HepG2 (cell line): ENCODE measurements at regions not wholly inside any gene's neighbourhood (a gene's known extent, or its start where the extent isn't known, plus 50 kb on each side); places are given as distances from the start of the nearest gene placed in this dataset.

ENCODE experiments used
- ATAC-seq: fragments of 200-7000 bp; cut with Tn5 transposase; 3 replicates; pipeline ENCODE4 v1.9.1; 2020; ENCODE audit warnings: mild to moderate bottlenecking, moderate library complexity
- BruUV-seq: library from RNA; stranded (reverse); fragments of 400-500 nt; replicated peaks from 2 replicates; lab custom pipeline; 2021; lab: Mats Ljungman, UMichigan
- CTCF ChIA-PET: fragments of 300-600 bp; formaldehyde crosslinking; extraction: SDS; loops from one replicate; lab custom pipeline; 2021; ENCODE audit warnings: low total read pairs, inconsistent platforms, low intra/inter-chr PET ratio; lab: Yijun Ruan, JAX
- POLR2A ChIA-PET: fragments of 350-600 bp; sonication (Branson Sonifier 250); formaldehyde crosslinking; loops from one replicate; lab custom pipeline; 2020; ENCODE audit warnings: antibody characterized with exemption, inconsistent platforms; lab: Yijun Ruan, JAX
- DNase-seq: peaks from one replicate; pipeline ENCODE4 v3.0.0-alpha.2; 2015; ENCODE audit warnings: low spot score
- FAIRE-seq: peaks from 3 replicates; lab custom pipeline; 2011; peaks lifted over from hg19 to GRCh38; lab: Jason Lieb, UNC
- H2AFZ ChIP-seq: one replicate; pipeline ENCODE4 v1.6.1; 2011; ENCODE audit warnings: low read length, inconsistent platforms
- H3K27ac ChIP-seq: fragments of 300-600 bp; 3 replicates; pipeline ENCODE4 v1.8.0; 2011; ENCODE audit warnings: mixed run types, mild to moderate bottlenecking, mixed read lengths, low read length, inconsistent platforms; ENCODE audit not compliant: insufficient read depth; ENCODE audit errors: extremely low read length
- H3K27me3 ChIP-seq, 2 experiments: fragments of 200-600 bp in 1 of 2; 2 replicates in 1 of 2; 3 replicates in 1 of 2; pipeline versions ENCODE4 v1.6.0 to v1.8.0; 2011; ENCODE audit warnings: low read length in 2 of 2, mild to moderate bottlenecking in 2 of 2, moderate library complexity in 2 of 2, inconsistent platforms in 1 of 2; ENCODE audit not compliant: insufficient read depth in 2 of 2, control insufficient read depth in 1 of 2
- H3K36me3 ChIP-seq, 2 experiments: fragments of 200-600 bp in 1 of 2; replicated peaks in 1 of 2; 2 replicates in 1 of 2; 3 replicates in 1 of 2; pipeline versions ENCODE4 v1.5.1 to v1.8.0; 2011; ENCODE audit warnings: low read length in 2 of 2, inconsistent platforms in 1 of 2; ENCODE audit not compliant: insufficient read depth in 2 of 2, control insufficient read depth in 1 of 2
- H3K4me1 ChIP-seq: 2 replicates; pipeline ENCODE4 v1.5.1; 2012; ENCODE audit warnings: low read length, inconsistent platforms; ENCODE audit not compliant: insufficient read depth
- H3K4me2 ChIP-seq: 2 replicates; pipeline ENCODE4 v1.6.0; 2011; ENCODE audit warnings: low read depth, low read length, inconsistent platforms
- H3K4me3 ChIP-seq, 3 experiments: fragments of 200-600 bp in 1 of 3; sonication (generic), shearing (Covaris generic) in 1 of 3; replicated peaks in 1 of 3; 2 replicates each; pipeline ENCODE4 v1.5.1; 2011 to 2016; ENCODE audit warnings: low read length in 3 of 3, inconsistent platforms in 2 of 3, low read depth in 2 of 3, mild to moderate bottlenecking in 2 of 3, control low read depth in 1 of 3, mixed read lengths in 1 of 3; ENCODE audit not compliant: insufficient read depth in 1 of 3
- H3K79me2 ChIP-seq: one replicate; pipeline ENCODE4 v1.6.1; 2011; ENCODE audit warnings: low read length, inconsistent platforms; ENCODE audit not compliant: insufficient read depth
- H3K9ac ChIP-seq: 2 replicates; pipeline ENCODE4 v1.6.0; 2011; ENCODE audit warnings: mild to moderate bottlenecking, low read depth, low read length, inconsistent platforms; ENCODE audit not compliant: insufficient read depth
- H3K9me3 ChIP-seq: 2 replicates; pipeline ENCODE4 v1.5.1; 2012; ENCODE audit warnings: mild to moderate bottlenecking, low read length
- H4K20me1 ChIP-seq: 2 replicates; pipeline ENCODE4 v1.6.0; 2011; ENCODE audit warnings: inconsistent platforms, mild to moderate bottlenecking, low read length, moderate library complexity; ENCODE audit not compliant: insufficient read depth
- CCDC6 ChIP-seq: sonication (generic); formaldehyde crosslinking; IDR thresholded peaks from 2 replicates; pipeline ENCODE4 v1.8.1; 2022; ENCODE audit warnings: mild to moderate bottlenecking, missing genetic modification reagents, moderate library complexity
- KAT2B ChIP-seq: fragments of 150-350 bp; IDR thresholded peaks from 2 replicates; pipeline ENCODE4 v1.6.1; 2014; ENCODE audit warnings: low read depth, low read length, borderline replicate concordance
- SNAPC2 ChIP-seq: sonication (generic); formaldehyde crosslinking; IDR thresholded peaks from 2 replicates; pipeline ENCODE4 v1.8.1; 2022; ENCODE audit warnings: mild to moderate bottlenecking, missing genetic modification reagents
- ZMAT3 ChIP-seq: sonication (generic); formaldehyde crosslinking; conservative IDR thresholded peaks from 2 replicates; pipeline ENCODE4 v1.7.0; 2021; ENCODE audit warnings: missing genetic modification reagents
- ZNF335 ChIP-seq: sonication (generic); formaldehyde crosslinking; IDR thresholded peaks from 2 replicates; pipeline ENCODE4 v1.4.0; 2020; ENCODE audit warnings: missing genetic modification reagents
- ZNF782 ChIP-seq: sonication (generic); formaldehyde crosslinking; IDR thresholded peaks from 2 replicates; pipeline ENCODE4 v1.4.0; 2020; ENCODE audit warnings: missing genetic modification reagents, mild to moderate bottlenecking, borderline replicate concordance
- WGBS: methylation state at CpG from one replicate; pipeline ENCODE4 v1.1.6; 2017; ENCODE audit warnings: low lambda C conversion rate; 5-methylcytosine and 5-hydroxymethylcytosine counted together
- in situ Hi-C: cut with HindIII; loops from 2 replicates; pipeline ENCODE4 v1.10.0; 2017; ENCODE audit warnings: low pct_unique_long_range_greater_than_20kb; ENCODE audit not compliant: extremely low pct_ligation_motif_present
- intact Hi-C: fragments of 100-400 bp; cut with micrococcal nuclease; formaldehyde crosslinking; loops from one replicate; pipeline ENCODE4 v1.10.0; 2022; ENCODE audit not compliant: unreplicated experiment
- TF ChIP-seq, protein P1 (sequence below): sonication (generic); formaldehyde crosslinking; IDR thresholded peaks from 2 replicates; pipeline ENCODE4 v1.4.0; 2020; ENCODE audit warnings: missing genetic modification reagents
- TF ChIP-seq, protein P2 (sequence below), 2 experiments: sonication (generic) in 1 of 2; formaldehyde crosslinking in 1 of 2; IDR thresholded peaks; 2 replicates each; pipeline versions ENCODE4 v1.6.1 to v1.9.0; 2014 to 2022; ENCODE audit warnings: antibody characterized with exemption in 1 of 2, borderline replicate concordance in 1 of 2, inconsistent platforms in 1 of 2, low read depth in 1 of 2, missing genetic modification reagents in 1 of 2
- TF ChIP-seq, protein P3 (sequence below): sonication (generic); formaldehyde crosslinking; IDR thresholded peaks from 2 replicates; pipeline ENCODE4 v1.8.0; 2022; ENCODE audit warnings: missing genetic modification reagents, low read depth, mild to moderate bottlenecking, borderline replicate concordance

DNA sequence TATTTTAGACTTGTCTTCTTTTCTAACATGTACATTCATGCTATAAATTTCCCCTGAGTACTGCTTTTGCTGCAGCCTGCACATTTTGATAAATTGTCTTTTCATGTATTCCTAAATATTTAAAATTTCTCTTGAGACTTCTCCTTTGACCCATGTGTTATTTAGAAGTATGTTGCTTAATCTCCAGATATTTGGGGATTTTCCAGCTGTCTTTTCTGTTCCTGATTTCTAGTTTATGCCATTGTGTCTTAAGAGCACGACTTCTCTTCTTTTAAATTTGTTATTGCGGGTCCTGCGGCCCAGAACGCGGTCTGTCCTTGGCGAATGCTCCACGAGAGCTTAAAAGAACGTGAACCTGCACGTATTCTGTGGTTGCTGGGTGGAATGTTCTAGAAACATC is 136.4 kb downstream of the KIF26A start:
- no peaks in the 10 kb centered on the region for H3K9me3 ChIP-seq
- no peaks in the 10 kb centered on the region for H3K4me1 ChIP-seq
- 55% methylated on average over 9 of the region's 9 CpGs for WGBS
- TF ChIP-seq, protein P1, sequence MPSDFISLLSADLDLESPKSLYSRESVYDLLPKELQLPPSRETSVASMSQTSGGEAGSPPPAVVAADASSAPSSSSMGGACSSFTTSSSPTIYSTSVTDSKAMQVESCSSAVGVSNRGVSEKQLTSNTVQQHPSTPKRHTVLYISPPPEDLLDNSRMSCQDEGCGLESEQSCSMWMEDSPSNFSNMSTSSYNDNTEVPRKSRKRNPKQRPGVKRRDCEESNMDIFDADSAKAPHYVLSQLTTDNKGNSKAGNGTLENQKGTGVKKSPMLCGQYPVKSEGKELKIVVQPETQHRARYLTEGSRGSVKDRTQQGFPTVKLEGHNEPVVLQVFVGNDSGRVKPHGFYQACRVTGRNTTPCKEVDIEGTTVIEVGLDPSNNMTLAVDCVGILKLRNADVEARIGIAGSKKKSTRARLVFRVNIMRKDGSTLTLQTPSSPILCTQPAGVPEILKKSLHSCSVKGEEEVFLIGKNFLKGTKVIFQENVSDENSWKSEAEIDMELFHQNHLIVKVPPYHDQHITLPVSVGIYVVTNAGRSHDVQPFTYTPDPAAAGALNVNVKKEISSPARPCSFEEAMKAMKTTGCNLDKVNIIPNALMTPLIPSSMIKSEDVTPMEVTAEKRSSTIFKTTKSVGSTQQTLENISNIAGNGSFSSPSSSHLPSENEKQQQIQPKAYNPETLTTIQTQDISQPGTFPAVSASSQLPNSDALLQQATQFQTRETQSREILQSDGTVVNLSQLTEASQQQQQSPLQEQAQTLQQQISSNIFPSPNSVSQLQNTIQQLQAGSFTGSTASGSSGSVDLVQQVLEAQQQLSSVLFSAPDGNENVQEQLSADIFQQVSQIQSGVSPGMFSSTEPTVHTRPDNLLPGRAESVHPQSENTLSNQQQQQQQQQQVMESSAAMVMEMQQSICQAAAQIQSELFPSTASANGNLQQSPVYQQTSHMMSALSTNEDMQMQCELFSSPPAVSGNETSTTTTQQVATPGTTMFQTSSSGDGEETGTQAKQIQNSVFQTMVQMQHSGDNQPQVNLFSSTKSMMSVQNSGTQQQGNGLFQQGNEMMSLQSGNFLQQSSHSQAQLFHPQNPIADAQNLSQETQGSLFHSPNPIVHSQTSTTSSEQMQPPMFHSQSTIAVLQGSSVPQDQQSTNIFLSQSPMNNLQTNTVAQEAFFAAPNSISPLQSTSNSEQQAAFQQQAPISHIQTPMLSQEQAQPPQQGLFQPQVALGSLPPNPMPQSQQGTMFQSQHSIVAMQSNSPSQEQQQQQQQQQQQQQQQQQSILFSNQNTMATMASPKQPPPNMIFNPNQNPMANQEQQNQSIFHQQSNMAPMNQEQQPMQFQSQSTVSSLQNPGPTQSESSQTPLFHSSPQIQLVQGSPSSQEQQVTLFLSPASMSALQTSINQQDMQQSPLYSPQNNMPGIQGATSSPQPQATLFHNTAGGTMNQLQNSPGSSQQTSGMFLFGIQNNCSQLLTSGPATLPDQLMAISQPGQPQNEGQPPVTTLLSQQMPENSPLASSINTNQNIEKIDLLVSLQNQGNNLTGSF, result no peak
- TF ChIP-seq ZNF782 (CRISPR knock-in tag) (no peak), ZMAT3 (CRISPR knock-in tag) (no peak), CCDC6 (CRISPR knock-in tag) (no peak), ZNF335 (CRISPR knock-in tag) (no peak), KAT2B (no peak), SNAPC2 (CRISPR knock-in tag) (no peak)
- TF ChIP-seq, protein P2, sequence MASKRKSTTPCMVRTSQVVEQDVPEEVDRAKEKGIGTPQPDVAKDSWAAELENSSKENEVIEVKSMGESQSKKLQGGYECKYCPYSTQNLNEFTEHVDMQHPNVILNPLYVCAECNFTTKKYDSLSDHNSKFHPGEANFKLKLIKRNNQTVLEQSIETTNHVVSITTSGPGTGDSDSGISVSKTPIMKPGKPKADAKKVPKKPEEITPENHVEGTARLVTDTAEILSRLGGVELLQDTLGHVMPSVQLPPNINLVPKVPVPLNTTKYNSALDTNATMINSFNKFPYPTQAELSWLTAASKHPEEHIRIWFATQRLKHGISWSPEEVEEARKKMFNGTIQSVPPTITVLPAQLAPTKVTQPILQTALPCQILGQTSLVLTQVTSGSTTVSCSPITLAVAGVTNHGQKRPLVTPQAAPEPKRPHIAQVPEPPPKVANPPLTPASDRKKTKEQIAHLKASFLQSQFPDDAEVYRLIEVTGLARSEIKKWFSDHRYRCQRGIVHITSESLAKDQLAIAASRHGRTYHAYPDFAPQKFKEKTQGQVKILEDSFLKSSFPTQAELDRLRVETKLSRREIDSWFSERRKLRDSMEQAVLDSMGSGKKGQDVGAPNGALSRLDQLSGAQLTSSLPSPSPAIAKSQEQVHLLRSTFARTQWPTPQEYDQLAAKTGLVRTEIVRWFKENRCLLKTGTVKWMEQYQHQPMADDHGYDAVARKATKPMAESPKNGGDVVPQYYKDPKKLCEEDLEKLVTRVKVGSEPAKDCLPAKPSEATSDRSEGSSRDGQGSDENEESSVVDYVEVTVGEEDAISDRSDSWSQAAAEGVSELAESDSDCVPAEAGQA (IDR thresholded peaks at IDR 0.05; ENCODE audit: low read depth), result no peak
- TF ChIP-seq, protein P2 (CRISPR knock-in tag; IDR thresholded peaks at IDR 0.05; ENCODE audit: borderline replicate concordance), result no peak
- TF ChIP-seq, protein P3, sequence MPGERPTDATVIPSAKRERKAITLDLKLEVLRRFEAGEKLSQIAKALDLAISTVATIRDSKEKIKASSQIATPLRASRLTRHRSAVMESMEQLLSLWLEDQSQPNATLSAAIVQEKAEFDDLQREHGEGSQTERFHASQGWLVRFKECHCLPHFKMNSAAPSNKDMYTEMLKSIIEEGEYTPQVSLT (CRISPR knock-in tag), result no peak
- TF ChIP-seq, all 625 proteins: peak for 0
- DNase-seq, result no peak
- ChIA-PET CTCF (no interaction called here), POLR2A (no interaction called here)
- no peak overlapping the region for H3K9ac ChIP-seq
- FAIRE-seq, result no peak
- H3K79me2 ChIP-seq, result no peaks in the 10 kb centered on the region
- no peak for ATAC-seq
- intact Hi-C loops (no loop called here), in situ Hi-C loops (no loop called here)
- H3K27ac ChIP-seq, result no peak overlapping the region
- H3K4me3 ChIP-seq, result no peak overlapping the region
- H3K4me2 ChIP-seq, result no peak overlapping the region
- no TSS peak for BruUV-seq
- no peaks in the 10 kb centered on the region for H3K36me3 ChIP-seq
- H2AFZ ChIP-seq, result no peak overlapping the region
- H3K27me3 ChIP-seq, result peaks cover 3 to 24% of the 10 kb centered on the region in 2 experiments; a peak in 3 of 5 replicates
- H4K20me1 ChIP-seq, result no peaks in the 10 kb centered on the region
